Natural killer cell treated with Interleukin-12 subunit alpha and Interleukin-12 subunit beta and Interleukin-15 and Interleukin-18, amount 100 ng/mL, for 72 hours (primary cell): ENCODE measurements at regions not wholly inside any gene's neighbourhood (a gene's known extent, or its start where the extent isn't known, plus 50 kb on each side); places are given as distances from the start of the nearest gene placed in this dataset.
"Not testable (repeated sequence)": the region's sequence is repeated elsewhere in the genome, so short reads cannot be mapped to it uniquely, and the experiment has no call there.

ENCODE experiments used
- ATAC-seq, 2 donors: fragments of 150-1000 bp; cut with Tn5 transposase in 1 of 2; sonication (Bioruptor Pico), chemical (Tn5 transposase) in 1 of 2; 2 replicates each; pipeline ENCODE4 v1.10.0; 2021
- DNase-seq: peaks from one replicate; pipeline ENCODE4 v3.0.0; 2022; ENCODE audit warnings: low spot score
- H3K27ac Mint-ChIP-seq, 2 donors: 1 replicate in 1 of 2; 2 replicates in 1 of 2; pipeline ENCODE4 v1.8.0; 2022; ENCODE audit warnings: mixed read lengths in 2 of 2, mild to moderate bottlenecking in 1 of 2, moderate library complexity in 1 of 2
- H3K27me3 Mint-ChIP-seq, 2 donors: 1 replicate in 1 of 2; 2 replicates in 1 of 2; pipeline ENCODE4 v1.8.0; 2022; ENCODE audit warnings: mixed read lengths in 2 of 2
- H3K36me3 Mint-ChIP-seq: one replicate; pipeline ENCODE4 v1.8.0; 2022; ENCODE audit warnings: mixed read lengths
- H3K4me1 Mint-ChIP-seq, 2 donors: 1 replicate in 1 of 2; 2 replicates in 1 of 2; pipeline ENCODE4 v1.8.0; 2022; ENCODE audit warnings: low read depth in 2 of 2, mixed read lengths in 2 of 2, mild to moderate bottlenecking in 1 of 2
- H3K4me3 Mint-ChIP-seq: one replicate; pipeline ENCODE4 v1.8.0; 2022; ENCODE audit warnings: mixed read lengths
- H3K9me3 Mint-ChIP-seq: 2 replicates; pipeline ENCODE4 v1.8.0; 2022; ENCODE audit warnings: mixed read lengths

DNA sequence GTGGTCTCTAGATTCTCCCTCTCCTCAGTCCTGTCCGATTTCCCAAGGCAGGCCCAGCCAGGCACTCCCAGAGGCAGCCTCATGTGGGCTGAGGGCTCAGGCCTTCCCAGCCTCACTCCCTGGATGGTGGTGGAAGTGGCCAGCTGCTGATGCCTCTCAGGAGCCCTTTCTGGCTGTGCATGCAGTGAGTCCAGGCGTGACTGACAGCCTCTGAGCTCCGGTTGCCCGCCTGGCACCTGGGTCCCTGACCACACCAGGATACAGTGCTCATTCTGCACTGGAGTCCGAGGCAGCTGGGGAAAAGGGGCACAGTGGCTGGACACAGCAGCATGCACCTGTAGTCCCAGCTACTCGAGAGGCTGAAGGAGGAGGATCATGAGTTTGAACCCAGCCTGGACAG is 132.6 kb downstream of the CUL2 start:
- H3K27ac Mint-ChIP-seq: no peak overlapping the region

DNA sequence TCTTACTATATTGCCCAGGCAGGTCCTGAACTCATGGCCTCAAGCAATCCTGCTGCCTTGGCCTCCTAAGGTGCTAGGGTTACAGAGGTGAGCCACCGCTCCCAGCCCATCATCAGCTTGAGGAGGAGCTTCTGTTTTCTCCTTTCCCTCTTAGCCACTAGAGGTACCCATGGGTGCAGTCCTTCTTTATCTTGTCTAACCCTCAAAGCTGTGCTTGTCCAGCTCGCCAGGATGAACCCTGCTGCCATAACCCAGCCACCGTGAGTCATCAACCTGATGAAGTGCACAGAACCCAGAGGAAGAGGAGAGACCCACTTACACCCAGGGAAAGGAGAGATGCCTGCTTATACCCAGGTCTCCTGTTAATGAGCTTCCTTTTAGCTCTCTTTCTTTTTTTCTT is 133.4 kb downstream of the CUL2 start:
- Mint-ChIP-seq H3K9me3 (no peaks in the 10 kb centered on the region), H3K27ac (no peak overlapping the region), H3K4me3 (no peak overlapping the region), H3K36me3 (no peaks in the 10 kb centered on the region), H3K4me1 (no peaks in the 10 kb centered on the region), H3K27me3 (peaks cover 0 to 4% of the 10 kb centered on the region in 2 donors)
- ATAC-seq: no peak
- no peak for DNase-seq

More for the DNA sequence above, 132.6 kb downstream of the CUL2 start:
- Mint-ChIP-seq H3K4me1 (no peaks in the 10 kb centered on the region), H3K36me3 (no peaks in the 10 kb centered on the region), H3K9me3 (no peaks in the 10 kb centered on the region), H3K4me3 (no peak overlapping the region), H3K27me3 (peaks cover 0 to 2% of the 10 kb centered on the region in 2 donors)
- DNase-seq (no peak), ATAC-seq (peak in 1 of 2 donors; percentile 44)

DNA sequence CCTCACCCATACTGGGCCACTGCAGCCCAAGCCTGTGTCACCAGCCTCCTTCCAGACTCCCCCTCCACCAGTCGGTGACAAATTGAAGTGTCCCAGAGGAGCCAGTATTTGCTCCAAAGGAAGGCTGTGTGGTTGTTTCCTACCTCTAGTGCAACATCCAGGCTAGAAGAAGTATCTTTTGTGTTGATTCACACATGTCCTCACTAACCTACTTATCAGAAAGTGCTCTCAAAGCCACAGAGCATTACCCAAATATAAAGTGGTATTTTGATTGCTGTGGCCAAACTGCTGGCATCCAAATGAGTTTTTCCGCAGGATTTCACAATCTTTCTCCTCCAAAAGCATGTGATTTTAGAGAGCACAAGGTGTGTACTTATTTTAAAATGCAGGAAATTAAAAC is 134.8 kb downstream of the CUL2 start:
- no peak for DNase-seq
- Mint-ChIP-seq H3K4me1 (no peaks in the 10 kb centered on the region), H3K36me3 (no peaks in the 10 kb centered on the region), H3K27me3 (peaks cover 0 to 4% of the 10 kb centered on the region in 2 donors), H3K9me3 (no peaks in the 10 kb centered on the region), H3K4me3 (no peak overlapping the region), H3K27ac (no peak overlapping the region)
- ATAC-seq: no peak

DNA sequence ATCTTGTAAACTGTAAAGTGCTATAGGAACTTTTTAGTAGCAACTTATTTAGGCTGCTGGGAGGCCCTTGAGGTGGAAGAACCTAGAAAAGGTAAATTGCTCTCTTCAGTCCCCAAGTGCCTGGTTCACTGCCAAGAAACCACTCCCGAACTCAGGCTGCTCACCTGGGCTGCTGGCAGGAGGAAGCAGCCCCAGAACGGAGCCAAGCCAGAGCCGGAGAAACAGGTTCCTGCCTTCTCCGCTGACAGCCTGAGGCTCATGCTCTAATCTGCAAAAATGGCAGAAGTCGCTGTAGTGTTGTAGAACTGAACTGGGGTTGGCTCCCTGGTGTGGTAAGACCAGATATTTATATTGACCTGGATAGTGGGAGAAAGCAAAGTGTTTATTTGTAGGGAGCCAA is 136.0 kb downstream of the CUL2 start:
- no peaks in the 10 kb centered on the region for H3K9me3 Mint-ChIP-seq
- H3K36me3 Mint-ChIP-seq: no peaks in the 10 kb centered on the region
- H3K4me3 Mint-ChIP-seq: no peak overlapping the region
- peaks cover 0 to 2% of the 10 kb centered on the region in 2 donors for H3K27me3 Mint-ChIP-seq
- DNase-seq (no peak), ATAC-seq (no peak)
- no peaks in the 10 kb centered on the region for H3K4me1 Mint-ChIP-seq
- H3K27ac Mint-ChIP-seq: no peak overlapping the region

DNA sequence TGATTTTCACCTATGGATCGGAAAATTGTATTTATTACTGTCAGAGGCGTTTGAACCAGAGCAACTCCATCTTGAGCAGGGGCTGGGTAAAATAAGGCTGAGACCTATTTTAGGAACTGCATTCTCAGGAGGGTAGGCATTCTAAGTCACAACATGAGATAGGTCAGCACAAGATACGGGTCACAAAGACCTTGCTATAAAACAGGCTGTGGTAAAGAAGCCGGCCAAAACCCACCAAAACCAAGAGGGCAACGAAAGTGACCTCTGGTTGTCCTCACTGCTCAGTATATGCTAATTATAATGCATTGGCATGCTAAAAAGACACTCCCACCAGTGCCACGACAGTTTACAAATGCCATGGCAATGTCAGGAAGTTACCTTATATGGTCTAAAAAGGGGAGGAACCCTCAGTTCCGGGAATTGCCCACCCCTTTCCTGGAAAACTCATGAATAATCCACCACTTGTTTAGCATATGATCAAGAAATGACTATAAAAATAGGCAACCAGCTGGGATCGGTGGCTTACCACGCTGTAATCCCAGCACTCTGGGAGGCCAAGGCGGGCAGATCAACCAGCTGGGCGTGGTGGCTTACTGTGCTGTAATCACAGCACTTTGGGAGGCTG is 136.3 kb upstream of the PARD3 start:
- not testable (repeated sequence) for DNase-seq, ATAC-seq, H3K4me3 Mint-ChIP-seq, H3K27me3 Mint-ChIP-seq, H3K27ac Mint-ChIP-seq, H3K9me3 Mint-ChIP-seq, H3K36me3 Mint-ChIP-seq, H3K4me1 Mint-ChIP-seq

DNA sequence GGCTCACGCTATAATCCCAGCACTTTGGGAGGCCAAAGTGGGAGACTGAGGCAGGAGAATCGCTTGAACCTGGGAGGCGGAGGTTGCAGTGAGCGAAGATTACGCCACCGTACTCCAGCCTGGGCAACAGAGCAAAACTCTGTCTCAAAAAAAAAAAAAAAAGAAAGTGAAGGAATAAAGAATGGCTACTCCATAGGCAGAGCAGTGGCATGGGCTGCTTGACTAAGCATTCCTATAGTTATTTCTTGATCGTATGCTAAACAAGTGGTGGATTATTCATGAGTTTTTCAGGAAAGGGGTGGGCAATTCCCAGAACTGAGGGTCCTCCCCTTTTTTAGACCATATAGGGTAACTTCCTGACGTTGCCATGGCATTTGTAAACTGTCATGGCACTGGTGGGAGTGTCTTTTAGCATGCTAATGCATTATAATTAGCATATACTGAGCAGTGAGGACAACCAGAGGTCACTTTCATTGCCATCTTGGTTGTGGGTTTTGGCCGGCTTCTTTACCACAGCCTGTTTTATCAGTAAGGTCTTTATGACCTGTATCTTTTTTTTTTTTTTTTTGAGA is 130.9 kb upstream of the PARD3 start:
- H3K27ac Mint-ChIP-seq, H3K36me3 Mint-ChIP-seq, H3K4me1 Mint-ChIP-seq, H3K9me3 Mint-ChIP-seq, H3K4me3 Mint-ChIP-seq, ATAC-seq, DNase-seq: not testable (repeated sequence)
- peaks cover 6 to 13% of the 10 kb centered on the region in 2 donors for H3K27me3 Mint-ChIP-seq

DNA sequence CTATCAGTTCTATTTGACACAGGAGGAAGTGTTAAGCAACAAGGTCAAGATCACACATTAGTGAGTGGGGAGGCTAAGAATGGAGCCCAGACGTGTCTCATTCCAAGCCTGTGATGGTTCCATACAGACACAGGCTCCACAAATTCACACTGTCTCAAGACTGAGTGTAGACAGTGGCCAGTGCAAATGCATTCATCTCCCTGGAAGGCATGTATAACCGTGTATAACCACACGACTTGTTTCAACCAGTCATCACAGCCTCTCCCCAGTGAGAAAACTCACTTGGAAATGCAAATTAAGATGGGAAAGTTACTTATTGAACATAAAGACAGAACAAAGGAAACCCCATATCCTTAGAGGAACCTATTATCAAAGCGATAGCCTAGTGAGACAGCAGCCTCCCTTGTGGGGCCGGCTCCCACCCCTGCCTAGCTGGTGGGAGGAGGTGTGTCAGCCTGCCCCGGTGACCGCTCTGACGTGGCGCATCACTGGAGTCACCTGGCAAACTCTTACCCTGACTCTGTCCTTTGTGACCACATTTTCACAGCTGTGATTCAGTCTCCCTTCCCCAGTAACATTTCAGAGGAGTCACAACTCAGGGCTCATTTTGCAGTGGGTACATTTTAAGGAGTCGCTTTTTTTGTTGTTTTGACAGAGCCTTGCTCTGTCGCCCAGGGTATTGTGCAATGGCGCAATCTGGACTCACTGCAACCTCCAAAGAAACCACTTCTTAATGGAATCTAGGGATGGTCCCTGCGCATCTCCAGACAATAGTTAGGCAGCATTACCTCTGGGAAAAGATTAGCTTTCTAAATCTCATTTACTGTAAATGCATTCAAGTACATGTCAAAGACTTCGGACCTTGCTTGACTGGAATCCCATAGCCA is 126.6 kb upstream of the PARD3 start:
- Mint-ChIP-seq H3K27me3 (peaks cover 10 to 20% of the 10 kb centered on the region in 2 donors), H3K4me3 (no peak overlapping the region), H3K4me1 (no peaks in the 10 kb centered on the region), H3K9me3 (no peaks in the 10 kb centered on the region), H3K27ac (no peak overlapping the region), H3K36me3 (no peaks in the 10 kb centered on the region)
- ATAC-seq (no peak), DNase-seq (no peak)

DNA sequence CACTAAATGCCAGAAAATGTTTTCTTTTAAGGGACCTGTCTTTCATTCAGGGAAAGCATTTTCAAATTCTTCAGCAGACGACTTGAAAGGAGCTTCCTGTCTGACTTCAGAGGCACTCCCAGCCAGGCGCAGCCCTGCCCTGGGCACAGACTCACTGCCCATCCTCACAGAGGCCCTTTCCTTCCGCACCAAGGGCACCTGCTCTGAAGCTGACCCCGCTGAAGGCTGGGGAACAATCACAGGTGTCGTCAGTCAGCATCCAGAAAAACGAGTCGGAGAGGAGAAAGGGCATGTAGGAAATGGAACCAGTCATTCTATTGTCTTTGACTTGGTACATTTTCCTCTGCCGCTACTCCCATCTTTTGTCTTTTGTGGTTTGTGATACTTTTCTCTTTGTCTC is 125.3 kb upstream of the PARD3 start:
- Mint-ChIP-seq H3K4me3 (no peak overlapping the region), H3K27ac (no peak overlapping the region), H3K27me3 (peaks cover 8 to 19% of the 10 kb centered on the region in 2 donors), H3K36me3 (no peaks in the 10 kb centered on the region), H3K4me1 (no peaks in the 10 kb centered on the region), H3K9me3 (no peaks in the 10 kb centered on the region)
- DNase-seq: no peak
- ATAC-seq: no peak

DNA sequence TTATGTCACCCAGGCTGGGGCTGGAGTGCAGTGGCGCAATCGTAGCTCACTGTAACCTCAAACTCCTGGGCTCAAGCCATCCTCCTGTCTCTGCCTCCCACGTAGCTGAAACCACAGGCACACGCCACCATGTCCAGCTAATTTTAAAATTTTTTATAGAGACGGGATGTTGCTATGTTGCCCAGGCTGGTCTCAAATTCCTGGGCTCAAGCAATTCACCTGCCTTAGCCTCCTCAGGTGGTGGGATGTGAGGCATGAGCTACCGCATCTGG is 123.2 kb upstream of the PARD3 start:
- no peaks in the 10 kb centered on the region for H3K9me3 Mint-ChIP-seq
- no peak overlapping the region for H3K27ac Mint-ChIP-seq
- peaks cover 7 to 17% of the 10 kb centered on the region in 2 donors for H3K27me3 Mint-ChIP-seq
- H3K36me3 Mint-ChIP-seq: no peaks in the 10 kb centered on the region
- DNase-seq (no peak), ATAC-seq (no peak)
- no peak overlapping the region for H3K4me3 Mint-ChIP-seq
- H3K4me1 Mint-ChIP-seq: no peaks in the 10 kb centered on the region

DNA sequence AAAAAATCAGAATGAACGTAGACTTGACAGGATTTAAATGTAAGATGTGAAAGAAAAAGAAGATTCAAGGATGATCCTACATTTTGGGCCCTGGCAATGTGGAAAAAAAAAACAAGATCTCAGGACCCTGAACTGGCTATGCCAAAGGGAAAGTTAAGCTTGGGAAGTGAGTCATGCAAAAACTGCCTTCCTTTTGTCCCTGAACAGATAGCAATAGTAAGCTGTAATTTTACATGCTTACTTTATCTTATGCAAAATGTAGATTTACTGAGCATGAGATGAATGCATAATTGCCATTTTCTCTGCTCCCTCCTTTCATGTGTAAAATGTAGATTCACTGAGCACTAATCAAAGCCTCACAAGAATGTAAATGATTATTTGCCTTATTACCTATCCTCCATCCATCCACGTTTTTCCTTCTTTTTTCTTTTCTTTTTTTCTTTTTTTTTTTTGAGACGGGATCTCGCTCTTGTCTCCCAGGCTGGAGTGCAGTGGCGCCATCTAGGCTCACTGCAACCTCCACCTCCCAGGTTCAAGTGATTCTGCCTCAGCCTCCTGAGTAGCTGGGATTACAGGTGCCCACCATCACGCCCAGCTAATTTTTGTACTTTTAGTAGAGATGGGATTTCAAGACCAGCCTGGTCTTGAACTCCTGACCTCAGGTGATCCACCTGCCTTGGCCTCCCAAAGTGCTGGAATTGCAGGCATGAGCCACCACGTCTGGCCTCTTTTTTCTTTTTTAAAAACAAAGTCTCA is 122.7 kb upstream of the PARD3 start:
- H3K27ac Mint-ChIP-seq, H3K4me1 Mint-ChIP-seq, DNase-seq, H3K36me3 Mint-ChIP-seq, H3K4me3 Mint-ChIP-seq, ATAC-seq, H3K9me3 Mint-ChIP-seq: not testable (repeated sequence)
- H3K27me3 Mint-ChIP-seq: peaks cover 5 to 12% of the 10 kb centered on the region in 2 donors

DNA sequence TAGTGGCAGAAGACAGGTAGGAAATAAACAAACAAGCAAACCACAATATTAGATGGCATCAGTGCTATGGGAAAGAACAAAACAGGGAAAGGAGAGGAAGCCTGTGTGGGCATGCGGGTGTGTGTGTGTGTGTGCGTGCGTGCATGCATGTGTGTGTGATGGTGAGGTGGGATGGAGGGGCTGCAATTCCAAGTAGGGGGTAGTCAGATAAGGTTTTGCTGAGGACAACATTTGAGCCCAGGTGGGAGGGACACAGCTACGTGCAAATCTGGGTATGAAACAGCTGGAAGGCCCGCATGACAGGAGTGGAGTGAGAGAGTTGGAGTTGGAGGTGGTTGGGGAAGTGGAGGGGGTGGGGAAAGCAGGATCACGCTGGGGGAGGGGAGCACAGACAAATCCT is 121.0 kb upstream of the PARD3 start:
- H3K27ac Mint-ChIP-seq: no peak overlapping the region

DNA sequence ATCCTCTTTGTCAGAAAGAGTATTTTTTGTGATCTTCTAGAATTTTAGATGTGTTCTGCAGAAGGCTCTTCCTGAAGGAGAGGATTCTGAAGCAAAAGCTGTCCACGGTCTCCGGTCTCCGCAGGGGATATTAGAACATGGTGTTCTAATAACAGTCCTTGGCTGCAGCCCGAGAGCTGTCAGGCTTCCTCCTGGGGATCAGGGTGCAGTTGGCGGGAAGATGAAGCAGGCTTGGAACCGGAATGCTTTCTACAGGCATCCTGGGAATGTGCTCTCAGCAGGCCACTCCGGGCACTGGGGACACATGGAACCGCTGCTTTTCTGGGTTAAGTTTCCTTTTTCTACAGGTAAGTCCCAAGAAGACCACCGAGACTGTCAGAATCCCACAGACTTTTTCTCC is 118.6 kb upstream of the PARD3 start:
- peaks cover 0 to 8% of the 10 kb centered on the region in 2 donors for H3K27me3 Mint-ChIP-seq
- H3K36me3 Mint-ChIP-seq: no peaks in the 10 kb centered on the region
- H3K4me1 Mint-ChIP-seq: no peaks in the 10 kb centered on the region
- DNase-seq: no peak
- H3K27ac Mint-ChIP-seq: no peak overlapping the region
- no peaks in the 10 kb centered on the region for H3K9me3 Mint-ChIP-seq
- H3K4me3 Mint-ChIP-seq: no peak overlapping the region
- no peak for ATAC-seq

More for the DNA sequence above, 121.0 kb upstream of the PARD3 start:
- ATAC-seq (no peak), DNase-seq (no peak)
- H3K27me3 Mint-ChIP-seq: peaks cover 5 to 17% of the 10 kb centered on the region in 2 donors
- H3K4me3 Mint-ChIP-seq: no peak overlapping the region
- no peaks in the 10 kb centered on the region for H3K36me3 Mint-ChIP-seq
- no peaks in the 10 kb centered on the region for H3K4me1 Mint-ChIP-seq
- H3K9me3 Mint-ChIP-seq: no peaks in the 10 kb centered on the region

DNA sequence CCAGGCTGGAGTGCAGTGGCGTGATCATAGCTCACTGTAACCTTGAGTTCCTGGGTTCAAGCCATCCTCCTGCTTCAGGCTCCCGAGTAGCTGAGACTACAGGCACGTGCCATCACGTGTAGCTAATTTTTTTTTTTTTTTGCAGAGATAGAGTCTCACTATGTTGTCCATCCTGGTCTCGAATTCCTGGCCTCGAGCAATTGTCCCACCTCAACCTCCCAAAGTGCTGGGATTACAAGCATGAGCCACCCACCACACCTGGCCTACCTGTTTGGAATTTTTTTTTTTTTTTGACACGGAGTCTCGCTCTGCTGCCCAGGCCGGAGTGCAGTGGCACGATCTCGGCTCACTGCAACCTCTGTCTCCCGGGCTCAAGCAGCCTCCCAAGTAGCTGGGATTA is 117.1 kb upstream of the PARD3 start:
- Mint-ChIP-seq H3K36me3 (no peaks in the 10 kb centered on the region), H3K4me3 (no peak overlapping the region), H3K27ac (no peak overlapping the region), H3K27me3 (peaks cover 0 to 6% of the 10 kb centered on the region in 2 donors), H3K9me3 (no peaks in the 10 kb centered on the region), H3K4me1 (no peaks in the 10 kb centered on the region)
- ATAC-seq (no peak), DNase-seq (no peak)

DNA sequence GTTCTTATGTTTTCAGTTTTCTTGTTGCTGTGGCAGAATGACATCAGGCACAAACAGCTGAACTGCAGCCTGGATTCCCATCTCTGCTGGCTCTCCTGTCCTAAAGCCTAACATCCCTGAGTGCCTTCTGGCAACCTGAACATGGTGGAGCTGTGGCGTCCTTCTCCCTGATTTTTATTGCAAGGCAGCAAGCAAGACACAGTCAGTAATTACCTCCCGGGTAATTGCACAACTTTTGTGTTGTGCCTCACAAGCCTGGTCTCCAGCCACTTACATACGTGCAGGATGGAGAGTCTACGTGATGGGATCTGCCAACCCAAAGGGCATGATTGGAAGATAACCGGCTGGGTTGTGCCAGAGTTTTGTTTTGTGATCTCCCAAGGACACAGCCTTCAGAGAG is 116.1 kb upstream of the PARD3 start:
- no peak overlapping the region for H3K4me3 Mint-ChIP-seq
- H3K4me1 Mint-ChIP-seq: no peaks in the 10 kb centered on the region
- DNase-seq (no peak), ATAC-seq (no peak)
- no peak overlapping the region for H3K27ac Mint-ChIP-seq
- no peaks in the 10 kb centered on the region for H3K9me3 Mint-ChIP-seq
- H3K27me3 Mint-ChIP-seq: peaks cover 0 to 6% of the 10 kb centered on the region in 2 donors
- H3K36me3 Mint-ChIP-seq: no peaks in the 10 kb centered on the region
